K562 (cell line): ENCODE measurements at regions not wholly inside any gene's neighbourhood (a gene's known extent, or its start where the extent isn't known, plus 50 kb on each side); places are given as distances from the start of the nearest gene placed in this dataset.

Experiments used
- ATAC-seq: fragments of 200-7000 bp; cut with Tn5 transposase; 3 replicates; pipeline ENCODE4 v1.9.1; 2020; ENCODE audit warnings: moderate library complexity
- BruUV-seq: library from RNA; stranded (reverse); fragments of 400-500 nt; replicated peaks from 2 replicates; lab custom pipeline; 2021; lab: Mats Ljungman, UMichigan
- CTCF ChIA-PET: fragments of 300-600 bp; formaldehyde crosslinking; extraction: SDS; loops from one replicate; lab custom pipeline; 2021; ENCODE audit warnings: low intra/inter-chr PET ratio; lab: Yijun Ruan, JAX
- POLR2A ChIA-PET: fragments of 300-600, 350-650 bp; sonication (Branson Sonifier 250); formaldehyde crosslinking; extraction: SDS; loops from one replicate; lab custom pipeline; 2021; ENCODE audit warnings: antibody characterized with exemption, inconsistent platforms; lab: Yijun Ruan, JAX
- DNase-seq, 4 experiments: peaks; one replicate each; pipeline versions ENCODE4 v3.0.0 to v3.0.0-alpha.2; 2011 to 2018; ENCODE audit warnings: low spot score in 3 of 4, mixed read lengths in 3 of 4; ENCODE audit errors: extremely low read depth in 1 of 4
- FAIRE-seq: peaks from 2 replicates; lab custom pipeline; 2011; peaks lifted over from hg19 to GRCh38; lab: Jason Lieb, UNC
- H2AFZ ChIP-seq: 2 replicates; pipeline ENCODE4 v1.6.0; 2011; ENCODE audit warnings: low read depth, low read length, control low read depth, inconsistent platforms
- H3K27ac ChIP-seq: fragments of 200-600 bp; 3 replicates; pipeline ENCODE4 v1.8.0; 2011; ENCODE audit warnings: low read depth, mild to moderate bottlenecking, control low read depth, inconsistent platforms, low read length, moderate library complexity, mixed read lengths; ENCODE audit errors: extremely low read depth
- H3K27me3 ChIP-seq, 2 experiments: fragments of 300-600 bp in 1 of 2; 2 replicates in 1 of 2; 3 replicates in 1 of 2; pipeline versions ENCODE4 v1.6.0 to v1.8.0; 2011; ENCODE audit warnings: inconsistent platforms in 2 of 2, low read length in 2 of 2, mild to moderate bottlenecking in 1 of 2, mixed read lengths in 1 of 2, moderate library complexity in 1 of 2; ENCODE audit not compliant: control insufficient read depth in 2 of 2, insufficient read depth in 2 of 2
- H3K36me3 ChIP-seq: fragments of 300-600 bp; 3 replicates; pipeline ENCODE4 v1.8.0; 2011; ENCODE audit warnings: mild to moderate bottlenecking, low read length, inconsistent platforms; ENCODE audit not compliant: control insufficient read depth, insufficient read depth
- H3K4me1 ChIP-seq, 2 experiments: fragments of 200-600 bp in 1 of 2; replicated peaks in 1 of 2; 2 replicates in 1 of 2; 3 replicates in 1 of 2; pipeline versions ENCODE4 v1.5.1 to v1.8.0; 2011; ENCODE audit warnings: inconsistent platforms in 2 of 2, low read length in 2 of 2, mild to moderate bottlenecking in 1 of 2, mixed read lengths in 1 of 2, moderate library complexity in 1 of 2; ENCODE audit not compliant: control insufficient read depth in 2 of 2, insufficient read depth in 2 of 2
- H3K4me2 ChIP-seq: 2 replicates; pipeline ENCODE4 v1.6.1; 2011; ENCODE audit warnings: low read length, control low read depth, inconsistent platforms, mixed read lengths; ENCODE audit not compliant: insufficient read depth
- H3K4me3 ChIP-seq: fragments of 200-600 bp; sonication (generic), shearing (Covaris generic); 2 replicates; pipeline ENCODE4 v1.5.1; 2016; ENCODE audit warnings: control low read depth, inconsistent platforms
- H3K79me2 ChIP-seq: fragments of 200-600 bp; 3 replicates; pipeline ENCODE4 v1.8.0; 2011; ENCODE audit warnings: low read length, inconsistent platforms; ENCODE audit not compliant: control insufficient read depth, insufficient read depth
- H3K9ac ChIP-seq, 2 experiments: 2 replicates each; pipeline versions ENCODE4 v1.6.0 to v1.6.1; 2011; ENCODE audit warnings: low read depth in 2 of 2, low read length in 2 of 2, control low read depth in 1 of 2, inconsistent platforms in 1 of 2, mild to moderate bottlenecking in 1 of 2, mixed read lengths in 1 of 2; ENCODE audit not compliant: insufficient read depth in 1 of 2
- H3K9me1 ChIP-seq: one replicate; pipeline ENCODE4 v1.6.0; 2011; ENCODE audit warnings: inconsistent platforms, mild to moderate bottlenecking, low read length, moderate library complexity; ENCODE audit not compliant: control insufficient read depth, insufficient read depth
- H3K9me3 ChIP-seq: replicated peaks from 2 replicates; pipeline ENCODE4 v1.5.1; 2011; ENCODE audit warnings: low read depth, low read length, inconsistent platforms; ENCODE audit not compliant: control insufficient read depth, insufficient read depth
- H4K20me1 ChIP-seq: replicated peaks from 2 replicates; pipeline ENCODE4 v1.6.1; 2011; ENCODE audit warnings: low read length, inconsistent platforms, mixed read lengths; ENCODE audit not compliant: control insufficient read depth, insufficient read depth
- BRF2 ChIP-seq: IDR thresholded peaks from 3 replicates; pipeline ENCODE4 v1.6.1; 2011; ENCODE audit warnings: borderline replicate concordance, mild to moderate bottlenecking; ENCODE audit not compliant: insufficient read length, insufficient read depth
- CBX1 ChIP-seq: sonication (generic); IDR thresholded peaks from 2 replicates; pipeline ENCODE4 v1.6.1; 2016; ENCODE audit warnings: antibody characterized with exemption, low read depth, mild to moderate bottlenecking
- FOXA1 ChIP-seq: fragments of 450-650 bp; IDR thresholded peaks from 2 replicates; pipeline ENCODE4 v1.6.1; 2016; ENCODE audit warnings: mild to moderate bottlenecking, borderline replicate concordance
- HEY1 ChIP-seq: fragments of 250-450 bp; sonication (Bioruptor Pico); IDR thresholded peaks from 2 replicates; pipeline ENCODE4 v1.5.0; 2020; ENCODE audit warnings: mild to moderate bottlenecking, moderate library complexity, borderline replicate concordance
- MECOM ChIP-seq: fragments of 250-450 bp; sonication (Bioruptor Pico); IDR thresholded peaks from 2 replicates; pipeline ENCODE4 v1.8.0; 2022; ENCODE audit warnings: inconsistent platforms
- MXD1 ChIP-seq: fragments of 250-450 bp; sonication (Bioruptor Pico); IDR thresholded peaks from 2 replicates; pipeline ENCODE4 v1.8.0; 2021; ENCODE audit warnings: borderline replicate concordance, mild to moderate bottlenecking, moderate library complexity; ENCODE audit not compliant: poor library complexity, severe bottlenecking
- SRSF9 ChIP-seq: fragments of 200-400 bp; formaldehyde crosslinking; IDR thresholded peaks from 2 replicates; pipeline ENCODE4 v1.6.1; 2017; ENCODE audit warnings: low read depth, low read length, borderline replicate concordance
- ZFP91 ChIP-seq: sonication (generic); formaldehyde crosslinking; IDR thresholded peaks from 2 replicates; pipeline ENCODE4 v1.8.0; 2022; ENCODE audit warnings: mild to moderate bottlenecking, missing genetic modification reagents
- ZFX ChIP-seq: sonication (generic); formaldehyde crosslinking; IDR thresholded peaks from 2 replicates; pipeline ENCODE4 v1.8.0; 2022; ENCODE audit warnings: mild to moderate bottlenecking, missing genetic modification reagents, moderate library complexity
- ZNF551 ChIP-seq: fragments of 250-450 bp; sonication (Bioruptor Pico); IDR thresholded peaks from 2 replicates; pipeline ENCODE4 v1.5.0; 2021; ENCODE audit warnings: mild to moderate bottlenecking, moderate library complexity
- WGBS: fragments of 100-300 bp; shearing (Covaris generic); methylation state at CpG from one replicate; pipeline ENCODE4 v1.1.6; 2016; ENCODE audit warnings: low coverage, mixed read lengths; ENCODE audit not compliant: insufficient coverage; ENCODE audit errors: missing lambda C conversion rate; 5-methylcytosine and 5-hydroxymethylcytosine counted together
- in situ Hi-C: fragments of 300-500 bp; cut with MboI; formaldehyde crosslinking; loops from 4 replicates; pipeline ENCODE4 v1.15.0; 2018; ENCODE audit warnings: inconsistent platforms, mixed read lengths
- intact Hi-C: fragments of 100-400 bp; cut with micrococcal nuclease; formaldehyde crosslinking; loops from 2 replicates; pipeline ENCODE4 v1.14.2; 2022
- TF ChIP-seq, protein P1 (sequence below): fragments of 150-350 bp; conservative IDR thresholded peaks from 2 replicates; pipeline ENCODE4 v1.6.1; 2014; ENCODE audit warnings: low read length

GRCh38 chr1:18049228-18049627, 58.4 kb upstream of the IGSF21 start (continued):
- TF ChIP-seq ZFP91 = no peak
- TF ChIP-seq CBX1 = no peak
- TF ChIP-seq HEY1 (CRISPR knock-in tag) = no peak
- no peak for TF ChIP-seq ZNF551 (CRISPR knock-in tag)
- no peak for TF ChIP-seq MECOM (CRISPR knock-in tag)
- TF ChIP-seq MXD1 (CRISPR knock-in tag) = no peak
- TF ChIP-seq, all 486 proteins: peak for 0

GRCh38 chr1:18052671-18053070, 54.9 kb upstream of the IGSF21 start:
- H4K20me1 ChIP-seq = no peaks in the 10 kb centered on the region
- POLR2A ChIA-PET = interaction anchor here (0.6 kb wide), 1 partner anchor 161 kb away, joined by 3 read pairs; no protein-coding TSS in a partner anchor
- H3K4me2 ChIP-seq = no peak overlapping the region
- no peak for TF ChIP-seq ZFX
- TF ChIP-seq BRF2 = no peak
- TF ChIP-seq, protein P1, sequence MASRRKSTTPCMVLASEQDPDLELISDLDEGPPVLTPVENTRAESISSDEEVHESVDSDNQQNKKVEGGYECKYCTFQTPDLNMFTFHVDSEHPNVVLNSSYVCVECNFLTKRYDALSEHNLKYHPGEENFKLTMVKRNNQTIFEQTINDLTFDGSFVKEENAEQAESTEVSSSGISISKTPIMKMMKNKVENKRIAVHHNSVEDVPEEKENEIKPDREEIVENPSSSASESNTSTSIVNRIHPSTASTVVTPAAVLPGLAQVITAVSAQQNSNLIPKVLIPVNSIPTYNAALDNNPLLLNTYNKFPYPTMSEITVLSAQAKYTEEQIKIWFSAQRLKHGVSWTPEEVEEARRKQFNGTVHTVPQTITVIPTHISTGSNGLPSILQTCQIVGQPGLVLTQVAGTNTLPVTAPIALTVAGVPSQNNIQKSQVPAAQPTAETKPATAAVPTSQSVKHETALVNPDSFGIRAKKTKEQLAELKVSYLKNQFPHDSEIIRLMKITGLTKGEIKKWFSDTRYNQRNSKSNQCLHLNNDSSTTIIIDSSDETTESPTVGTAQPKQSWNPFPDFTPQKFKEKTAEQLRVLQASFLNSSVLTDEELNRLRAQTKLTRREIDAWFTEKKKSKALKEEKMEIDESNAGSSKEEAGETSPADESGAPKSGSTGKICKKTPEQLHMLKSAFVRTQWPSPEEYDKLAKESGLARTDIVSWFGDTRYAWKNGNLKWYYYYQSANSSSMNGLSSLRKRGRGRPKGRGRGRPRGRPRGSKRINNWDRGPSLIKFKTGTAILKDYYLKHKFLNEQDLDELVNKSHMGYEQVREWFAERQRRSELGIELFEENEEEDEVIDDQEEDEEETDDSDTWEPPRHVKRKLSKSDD = no peak
- no peak for TF ChIP-seq SRSF9
- TF ChIP-seq FOXA1 = no peak
- TF ChIP-seq, all 486 proteins: peak for 0
- no peak overlapping the region for H3K4me3 ChIP-seq
- H3K9me1 ChIP-seq = no peaks in the 10 kb centered on the region
- no peak overlapping the region for H3K9ac ChIP-seq
- in situ Hi-C loops (no loop called here), intact Hi-C loops (no loop called here)
- BruUV-seq = no TSS peak
- no peak overlapping the region for H2AFZ ChIP-seq
- no peaks in the 10 kb centered on the region for H3K36me3 ChIP-seq
- no peak for FAIRE-seq
- H3K79me2 ChIP-seq = no peaks in the 10 kb centered on the region
- H3K4me1 ChIP-seq = no peaks in the 10 kb centered on the region
- DNase-seq = no peak
- no peak overlapping the region for H3K27ac ChIP-seq
- no peaks in the 10 kb centered on the region for H3K9me3 ChIP-seq
- no peak for ATAC-seq
- under 1% methylated on average over 7 of the region's 8 CpGs for WGBS
- CTCF ChIA-PET = no interaction called here
- H3K27me3 ChIP-seq = peaks cover 0 to 4% of the 10 kb centered on the region in 2 experiments; a peak in 1 of 5 replicates
